ENCODE measurements at regions not wholly inside any gene's neighbourhood (a gene's known extent, or its start where the extent isn't known, plus 50 kb on each side); places are given as distances from the start of the nearest gene placed in this dataset.

DNA sequence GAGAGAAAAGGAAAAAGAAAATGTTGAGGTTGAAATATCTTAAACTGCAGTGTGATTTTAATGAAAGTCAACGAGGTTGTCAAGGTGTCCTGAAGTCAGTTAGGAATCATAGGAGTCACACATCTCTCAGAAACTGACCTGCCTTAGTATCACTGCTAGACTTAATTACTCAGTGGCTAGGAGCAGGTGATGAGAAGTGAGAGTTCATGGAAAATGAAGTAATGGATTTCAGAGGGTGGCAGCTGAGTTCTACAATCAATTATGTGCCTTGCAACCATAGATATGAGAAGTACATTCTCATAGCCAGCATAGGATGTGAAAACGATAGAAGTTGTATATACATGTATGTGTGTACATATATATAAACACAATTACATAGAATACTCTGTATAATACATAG is 1269.7 kb downstream of the FSTL5 start:
- Histone ChIP-seq H2BK15ac (ENCODE audit: low read length) (no peak overlapping the region), H3K4me1 (replicated peaks in 1 of 4; ENCODE audit: control insufficient read depth in 3 of 4, insufficient read depth in 4 of 4, low read length in 3 of 4) (no peaks in the 10 kb centered on the region), H3K4me2 (ENCODE audit: insufficient read depth in 1 of 2, low read depth in 2 of 2, low read length in 2 of 2) (no peak overlapping the region), H2AK5ac (ENCODE audit: low read depth, low read length) (no peak overlapping the region), H3K79me1 (ENCODE audit: low read depth, low read length) (no peaks in the 10 kb centered on the region), H3K9ac (replicated peaks in 1 of 4; ENCODE audit: extremely low read depth in 1 of 4, low read depth in 3 of 4, low read length in 3 of 4) (no peak overlapping the region), H3K36me3 (ENCODE audit: control insufficient read depth in 2 of 4, insufficient read depth in 4 of 4, low read length in 3 of 4) (no peaks in the 10 kb centered on the region), H3K27ac (ENCODE audit: low read depth, low read length) (no peak overlapping the region), H3K23me2 (ENCODE audit: low read depth, low read length) (no peaks in the 10 kb centered on the region), H4K5ac (ENCODE audit: insufficient read length, low read depth, low read length) (no peak overlapping the region), H2BK120ac (replicated peaks; ENCODE audit: low read depth, low read length) (no peak overlapping the region), H3K14ac (ENCODE audit: insufficient read length) (no peak overlapping the region), H2BK20ac (ENCODE audit: low read length) (no peak overlapping the region), H2AFZ (ENCODE audit: low read length) (no peak overlapping the region), H3K23ac (ENCODE audit: insufficient read length) (no peak overlapping the region), H3K27me3 (replicated peaks in 1 of 4; ENCODE audit: control insufficient read depth in 3 of 4, extremely low read depth in 1 of 4, insufficient read depth in 3 of 4, low read length in 3 of 4) (no peaks in the 10 kb centered on the region), H4K20me1 (replicated peaks in 1 of 2; ENCODE audit: control insufficient read depth in 1 of 2, insufficient read depth in 2 of 2, low read length in 2 of 2) (no peaks in the 10 kb centered on the region), H4K91ac (replicated peaks; ENCODE audit: insufficient read length, low read length) (no peak overlapping the region), H4K8ac (ENCODE audit: extremely low read depth, insufficient read depth, low read length) (no peak overlapping the region), H3K56ac (replicated peaks; ENCODE audit: insufficient read length, low read depth, low read length) (no peak overlapping the region), H3K79me2 (ENCODE audit: control insufficient read depth in 1 of 2, insufficient read depth in 2 of 2, low read length in 2 of 2) (no peaks in the 10 kb centered on the region), H3K9me3 (ENCODE audit: insufficient read depth in 2 of 2, low read depth in 1 of 2, low read length in 1 of 2) (no peaks in the 10 kb centered on the region), H3K4me3 (ENCODE audit: extremely low read depth in 1 of 4, insufficient read depth in 2 of 4, low read depth in 3 of 4, low read length in 4 of 4) (no peak overlapping the region), H2BK12ac (ENCODE audit: low read depth, low read length) (no peak overlapping the region), H3K4ac (replicated peaks; ENCODE audit: insufficient read length, low read depth, low read length) (no peak overlapping the region), H2BK5ac (ENCODE audit: low read depth, low read length) (no peak overlapping the region), H3K18ac (ENCODE audit: extremely low read depth, low read length) (no peak overlapping the region)
- FAIRE-seq (no peak), DNase-seq (ENCODE audit: low read depth in 1 of 2, low spot score in 2 of 2) (no peak)
- CTCF ChIA-PET (ENCODE audit: partially characterized antibody), result no interaction called here
- POLR2A ChIA-PET (ENCODE audit: partially characterized antibody), result no interaction called here
- 95% methylated on average over 2 of the region's 2 CpGs; no CpG with 5 or more reads in 1 of the 2 experiments for WGBS, 2 experiments (ENCODE audit: extremely low coverage in 1 of 2, insufficient coverage in 1 of 2, insufficient read length in 1 of 2, insufficient replicate concordance in 2 of 2, low coverage in 1 of 2, low lambda C conversion rate in 2 of 2, missing lambda C conversion rate in 1 of 2)
- TF ChIP-seq KDM5A (IDR thresholded peaks at IDR 0.05; ENCODE audit: low read length) (no peak), EGR1 (IDR thresholded peaks at IDR 0.05; ENCODE audit: borderline replicate concordance, low read depth, low read length) (no peak), PHF8 (conservative IDR thresholded peaks at IDR 0.05; ENCODE audit: low read depth, low read length) (no peak), NANOG (IDR thresholded peaks at IDR 0.05; ENCODE audit: insufficient read depth, low read depth, low read length, poor library complexity, severe bottlenecking) (no peak), KDM1A (IDR thresholded peaks at IDR 0.05; ENCODE audit: borderline replicate concordance, low read length) (no peak), EP300 (IDR thresholded peaks at IDR 0.05; ENCODE audit: borderline replicate concordance in 1 of 2, low read depth in 2 of 2, low read length in 2 of 2) (no peak), JUND (IDR thresholded peaks at IDR 0.05; ENCODE audit: low read length) (no peak), ZNF274 (IDR thresholded peaks at IDR 0.05; ENCODE audit: borderline replicate concordance, extremely low read depth, low read length) (no peak), HDAC2 (IDR thresholded peaks at IDR 0.05; ENCODE audit: borderline replicate concordance in 1 of 2, low read depth in 2 of 2, low read length in 2 of 2) (no peak), HDAC6 (IDR thresholded peaks at IDR 0.05; ENCODE audit: low read depth, low read length) (no peak), SP1 (IDR thresholded peaks at IDR 0.05; ENCODE audit: low read depth, low read length) (no peak), KDM4A (IDR thresholded peaks at IDR 0.05; ENCODE audit: low read depth, low read length, severe bottlenecking) (no peak), RNF2 (IDR thresholded peaks at IDR 0.05; ENCODE audit: borderline replicate concordance, low read depth, low read length, missing control alignments, poor library complexity, severe bottlenecking) (no peak), ATF3 (IDR thresholded peaks at IDR 0.05; ENCODE audit: insufficient read depth, low read depth, low read length) (no peak)

Measured in H1 (cell line).